ENCODE measurements at regions not wholly inside any gene's neighbourhood (a gene's known extent, or its start where the extent isn't known, plus 50 kb on each side); places are given as distances from the start of the nearest gene placed in this dataset.

DNA sequence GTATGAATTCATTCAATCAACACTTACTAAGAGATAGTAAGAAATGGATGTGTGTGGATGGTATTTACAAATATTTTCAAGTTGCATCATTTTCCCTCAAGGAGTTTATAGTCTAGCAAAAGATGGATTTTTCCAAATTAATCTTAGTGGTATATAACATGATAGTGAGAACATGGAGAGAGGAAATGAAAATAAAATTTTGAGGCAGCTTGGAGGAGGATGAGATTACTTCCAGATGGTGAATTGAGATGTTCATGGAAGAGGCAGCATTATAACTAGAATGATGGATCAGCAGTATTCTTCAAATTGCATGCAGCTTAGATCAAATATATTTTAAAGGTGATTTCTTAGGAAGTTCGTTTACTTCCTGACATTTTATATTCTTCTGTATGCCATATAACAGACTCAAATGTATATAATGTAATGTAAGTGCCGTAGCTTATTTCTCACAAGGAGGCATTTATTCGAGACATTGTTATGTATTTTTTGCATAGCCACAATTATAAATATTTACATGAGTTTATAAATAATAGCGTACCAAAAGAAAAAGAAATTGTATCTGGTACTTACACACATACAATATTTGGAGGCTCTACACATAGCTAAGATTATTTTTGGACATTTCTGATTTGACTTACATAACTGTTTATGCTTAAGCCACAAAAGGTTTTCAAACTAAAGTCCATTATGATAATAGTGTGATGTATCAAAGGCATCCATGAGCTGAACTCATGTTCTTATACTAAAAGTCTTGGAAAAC is 439.4 kb downstream of the SPRY1 start:
- Histone ChIP-seq H3K27me3 (no peaks in the 10 kb centered on the region), H3K36me3 (no peaks in the 10 kb centered on the region), H3K4me3 (no peak overlapping the region), H3K9me3 (no peaks in the 10 kb centered on the region), H3K27ac (no peak overlapping the region), H3K4me1 (no peaks in the 10 kb centered on the region)
- no peak for DNase-seq
- 74% methylated on average over 4 of the region's 4 CpGs for WGBS (ENCODE audit: insufficient coverage, low coverage, low lambda C conversion rate, missing lambda C conversion rate)
- no peak for ATAC-seq
- intact Hi-C loops (cut with DNase I), result no loop called here
- TF ChIP-seq, protein P1, sequence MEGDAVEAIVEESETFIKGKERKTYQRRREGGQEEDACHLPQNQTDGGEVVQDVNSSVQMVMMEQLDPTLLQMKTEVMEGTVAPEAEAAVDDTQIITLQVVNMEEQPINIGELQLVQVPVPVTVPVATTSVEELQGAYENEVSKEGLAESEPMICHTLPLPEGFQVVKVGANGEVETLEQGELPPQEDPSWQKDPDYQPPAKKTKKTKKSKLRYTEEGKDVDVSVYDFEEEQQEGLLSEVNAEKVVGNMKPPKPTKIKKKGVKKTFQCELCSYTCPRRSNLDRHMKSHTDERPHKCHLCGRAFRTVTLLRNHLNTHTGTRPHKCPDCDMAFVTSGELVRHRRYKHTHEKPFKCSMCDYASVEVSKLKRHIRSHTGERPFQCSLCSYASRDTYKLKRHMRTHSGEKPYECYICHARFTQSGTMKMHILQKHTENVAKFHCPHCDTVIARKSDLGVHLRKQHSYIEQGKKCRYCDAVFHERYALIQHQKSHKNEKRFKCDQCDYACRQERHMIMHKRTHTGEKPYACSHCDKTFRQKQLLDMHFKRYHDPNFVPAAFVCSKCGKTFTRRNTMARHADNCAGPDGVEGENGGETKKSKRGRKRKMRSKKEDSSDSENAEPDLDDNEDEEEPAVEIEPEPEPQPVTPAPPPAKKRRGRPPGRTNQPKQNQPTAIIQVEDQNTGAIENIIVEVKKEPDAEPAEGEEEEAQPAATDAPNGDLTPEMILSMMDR (IDR thresholded peaks at IDR 0.05), result no peak
- no peak for TF ChIP-seq POLR2A (IDR thresholded peaks at IDR 0.05)

DNA sequence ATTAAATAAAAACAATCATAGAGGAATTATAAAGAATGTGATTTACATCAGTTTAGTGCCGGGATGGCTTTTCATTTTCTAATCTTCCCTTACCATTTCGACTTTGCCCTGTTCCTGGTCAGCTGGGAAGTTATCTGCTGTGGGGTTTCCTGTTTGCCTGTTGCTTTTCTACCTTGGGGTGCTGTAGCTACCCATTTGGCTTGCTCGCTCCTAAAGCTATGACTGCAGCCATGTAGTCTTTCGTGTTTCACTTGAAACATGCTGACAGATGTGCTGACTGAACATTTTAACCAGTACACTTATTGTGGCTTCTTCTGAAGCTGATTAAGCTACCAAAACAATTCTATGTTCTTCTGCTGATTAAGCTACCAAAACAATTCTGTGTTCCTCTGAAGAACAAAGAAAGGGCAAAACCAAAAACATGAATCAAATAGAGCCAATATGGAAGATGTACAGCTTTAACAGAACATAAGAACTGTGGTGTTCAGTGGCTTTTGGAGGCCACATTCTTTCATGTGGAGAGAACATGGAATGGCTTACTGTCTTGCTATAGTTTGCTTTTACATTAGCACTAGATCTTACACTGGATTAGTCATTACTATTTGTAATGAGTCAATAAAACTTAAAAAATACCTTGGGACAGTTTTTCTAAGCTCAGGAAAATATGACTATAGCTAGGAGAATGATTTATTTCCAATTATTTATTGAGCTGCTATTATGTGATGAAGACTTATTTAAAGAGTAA is 440.4 kb downstream of the SPRY1 start:
- intact Hi-C loops (cut with DNase I), result no loop called here

DNA sequence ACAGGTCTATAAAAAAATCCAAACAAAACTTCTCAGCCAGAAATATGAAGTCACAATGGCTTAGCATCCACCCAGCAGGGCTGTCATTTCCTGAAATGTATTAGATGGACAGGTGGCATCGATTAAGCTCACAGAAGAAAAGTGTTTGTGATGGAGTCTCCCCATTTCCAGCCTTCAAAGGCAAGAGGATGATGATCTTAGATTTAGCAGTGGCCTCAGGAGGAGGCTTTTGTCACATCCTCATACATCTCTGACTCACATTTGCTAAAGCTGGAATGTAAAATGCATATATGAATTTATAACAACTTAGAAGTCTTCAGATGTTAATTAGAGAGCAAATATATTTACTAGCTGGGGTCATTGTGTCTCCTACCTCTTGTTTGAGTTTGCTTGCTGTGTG is 441.9 kb downstream of the SPRY1 start:
- 17% methylated on average over 1 of the region's 1 CpG for WGBS (ENCODE audit: insufficient coverage, low coverage, low lambda C conversion rate, missing lambda C conversion rate)
- no peaks in the 10 kb centered on the region for H3K4me1 ChIP-seq
- no peak for ATAC-seq
- no peak for DNase-seq
- H3K9me3 ChIP-seq, result no peaks in the 10 kb centered on the region
- intact Hi-C loops (cut with DNase I), result no loop called here
- no peak overlapping the region for H3K4me3 ChIP-seq
- H3K27ac ChIP-seq, result no peak overlapping the region
- no peaks in the 10 kb centered on the region for H3K36me3 ChIP-seq
- TF ChIP-seq, protein P1 (IDR thresholded peaks at IDR 0.05), result no peak
- TF ChIP-seq POLR2A (IDR thresholded peaks at IDR 0.05), result no peak
- no peaks in the 10 kb centered on the region for H3K27me3 ChIP-seq

More for the DNA sequence above, 440.4 kb downstream of the SPRY1 start:
- H3K9me3 ChIP-seq, result no peaks in the 10 kb centered on the region
- no peaks in the 10 kb centered on the region for H3K36me3 ChIP-seq
- DNase-seq, result no peak
- 45% methylated on average over 4 of the region's 4 CpGs for WGBS (ENCODE audit: insufficient coverage, low coverage, low lambda C conversion rate, missing lambda C conversion rate)
- H3K4me1 ChIP-seq, result no peaks in the 10 kb centered on the region
- no peak overlapping the region for H3K27ac ChIP-seq
- TF ChIP-seq, protein P1 (IDR thresholded peaks at IDR 0.05), result no peak
- no peak for TF ChIP-seq POLR2A (IDR thresholded peaks at IDR 0.05)
- H3K4me3 ChIP-seq, result no peak overlapping the region
- no peak for ATAC-seq
- H3K27me3 ChIP-seq, result no peaks in the 10 kb centered on the region

DNA sequence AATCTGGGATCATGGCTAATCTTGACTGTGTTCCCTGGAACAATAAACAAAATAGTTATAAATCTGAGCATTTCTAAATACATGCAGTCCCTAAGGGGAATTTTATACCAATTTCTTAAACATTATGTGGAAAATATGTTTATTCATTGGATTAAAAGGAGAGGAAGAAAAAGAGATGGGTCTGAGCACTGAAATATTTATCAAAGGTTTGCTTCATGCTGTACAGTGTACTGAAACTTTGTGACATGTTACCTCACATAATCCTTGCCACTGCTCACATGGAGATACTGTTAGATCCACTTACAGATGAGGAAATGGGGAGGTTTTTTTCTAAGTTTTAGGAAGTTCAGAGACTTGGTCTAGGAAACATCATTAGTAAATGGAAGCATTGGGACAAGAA is 443.6 kb downstream of the SPRY1 start:
- no peak for DNase-seq
- H3K27ac ChIP-seq, result no peak overlapping the region
- no peaks in the 10 kb centered on the region for H3K4me1 ChIP-seq
- intact Hi-C loops (cut with DNase I), result no loop called here
- H3K36me3 ChIP-seq, result no peaks in the 10 kb centered on the region
- ATAC-seq, result no peak
- no peak overlapping the region for H3K4me3 ChIP-seq
- no peaks in the 10 kb centered on the region for H3K9me3 ChIP-seq
- H3K27me3 ChIP-seq, result no peaks in the 10 kb centered on the region
- TF ChIP-seq, protein P1 (IDR thresholded peaks at IDR 0.05), result no peak
- no peak for TF ChIP-seq POLR2A (IDR thresholded peaks at IDR 0.05)
